HG03159 (cell line): ENCODE measurements at regions not wholly inside any gene's neighbourhood (a gene's known extent, or its start where the extent isn't known, plus 50 kb on each side); places are given as distances from the start of the nearest gene placed in this dataset.
"Not testable (repeated sequence)": the region's sequence is repeated elsewhere in the genome, so short reads cannot be mapped to it uniquely, and the experiment has no call there.

Experiments
- ATAC-seq: cut with Tn5 transposase; IDR thresholded peaks from one replicate; pipeline ENCODE4 v1.9.1; 2021; ENCODE audit warnings: mild to moderate bottlenecking, moderate library complexity; ENCODE audit not compliant: unreplicated experiment

- ATAC-seq: no peak
Measured at GRCh38 chr2:2586068-2586776, 255.1 kb upstream of the MYT1L start.

- ATAC-seq: no peak
Measured at GRCh38 chr2:2582998-2583545, 252.0 kb upstream of the MYT1L start.

- no peak for ATAC-seq
Measured at GRCh38 chr2:2581331-2582159, 250.5 kb upstream of the MYT1L start.

- ATAC-seq: not testable (repeated sequence)
Measured at GRCh38 chr2:2580841-2581240, 249.8 kb upstream of the MYT1L start.

- ATAC-seq: no peak
Measured at GRCh38 chr2:2580341-2580740, 249.3 kb upstream of the MYT1L start.

GRCh38 chr2:2579814-2580213 is 248.7 kb upstream of the MYT1L start:
- ATAC-seq: no peak

- no peak for ATAC-seq
Measured at GRCh38 chr2:2577407-2577831, 246.3 kb upstream of the MYT1L start.

- ATAC-seq: no peak
Measured at GRCh38 chr2:2575870-2576386, 244.9 kb upstream of the MYT1L start.

- ATAC-seq: no peak
Measured at GRCh38 chr2:2575181-2575577, 244.1 kb upstream of the MYT1L start.

- ATAC-seq: no peak
Measured at GRCh38 chr2:2574401-2575180, 243.5 kb upstream of the MYT1L start.

- no peak for ATAC-seq
Measured at GRCh38 chr2:2573658-2574293, 242.7 kb upstream of the MYT1L start.

GRCh38 chr2:2573205-2573604 is 242.1 kb upstream of the MYT1L start:
- no peak for ATAC-seq

- no peak for ATAC-seq
Measured at GRCh38 chr2:2572393-2573204, 241.5 kb upstream of the MYT1L start.

- ATAC-seq: no peak
Measured at GRCh38 chr2:2571301-2572150, 240.5 kb upstream of the MYT1L start.

- no peak for ATAC-seq
Measured at GRCh38 chr2:2570871-2571270, 239.8 kb upstream of the MYT1L start.

- no peak for ATAC-seq
Measured at GRCh38 chr2:2570360-2570759, 239.3 kb upstream of the MYT1L start.

GRCh38 chr2:2569836-2570235 is 238.8 kb upstream of the MYT1L start:
- ATAC-seq: no peak

- no peak for ATAC-seq
Measured at GRCh38 chr2:2569306-2569705, 238.2 kb upstream of the MYT1L start.

- no peak for ATAC-seq
Measured at GRCh38 chr2:2568411-2568810, 237.3 kb upstream of the MYT1L start.
